ENCODE measurements at regions not wholly inside any gene's neighbourhood (a gene's known extent, or its start where the extent isn't known, plus 50 kb on each side); places are given as distances from the start of the nearest gene placed in this dataset.
"Not testable (repeated sequence)": the region's sequence is repeated elsewhere in the genome, so short reads cannot be mapped to it uniquely, and the experiment has no call there.

- no peak overlapping the region for H3K27ac ChIP-seq
- DNase-seq: no peak
- H3K27me3 ChIP-seq: no peaks in the 10 kb centered on the region
- H3K9me3 ChIP-seq: no peaks in the 10 kb centered on the region
- TF ChIP-seq CTCF (IDR thresholded peaks at IDR 0.05): no peak
- H3K9ac ChIP-seq (ENCODE audit: low read depth in 2 of 2, low read length in 2 of 2): no peak overlapping the region
- intact Hi-C loops (cut with DNase I): no loop called here
- H3K4me3 ChIP-seq: no peak overlapping the region
- no peaks in the 10 kb centered on the region for H3K36me3 ChIP-seq
- no peaks in the 10 kb centered on the region for H3K4me1 ChIP-seq
These were observed 76.2 kb upstream of the TOP3B start for GRCh38 chr22:22058633-22059290.

GRCh38 chr22:22057617-22058378 lies 75.2 kb upstream of the TOP3B start:
- no peak for TF ChIP-seq CTCF (IDR thresholded peaks at IDR 0.05)
- Histone ChIP-seq H3K27me3 (no peaks in the 10 kb centered on the region), H3K9me3 (no peaks in the 10 kb centered on the region), H3K27ac (no peak overlapping the region), H3K4me3 (no peak overlapping the region), H3K36me3 (no peaks in the 10 kb centered on the region), H3K9ac (ENCODE audit: low read depth in 2 of 2, low read length in 2 of 2) (no peak overlapping the region), H3K4me1 (no peaks in the 10 kb centered on the region)
- DNase-seq: no peak
- intact Hi-C loops (cut with DNase I): no loop called here

- H3K4me3 ChIP-seq; H3K9ac ChIP-seq (ENCODE audit: low read depth in 2 of 2, low read length in 2 of 2); DNase-seq; H3K27me3 ChIP-seq; H3K9me3 ChIP-seq; H3K4me1 ChIP-seq; intact Hi-C loops (cut with DNase I); H3K27ac ChIP-seq; H3K36me3 ChIP-seq: not testable (repeated sequence)
These were observed 74.4 kb upstream of the TOP3B start for GRCh38 chr22:22056809-22057594.

GRCh38 chr22:22052548-22053139 lies 70.1 kb upstream of the TOP3B start:
- H3K4me3 ChIP-seq; H3K27me3 ChIP-seq; DNase-seq; H3K9ac ChIP-seq (ENCODE audit: low read depth in 2 of 2, low read length in 2 of 2); H3K9me3 ChIP-seq; H3K36me3 ChIP-seq; H3K27ac ChIP-seq; intact Hi-C loops (cut with DNase I); H3K4me1 ChIP-seq: not testable (repeated sequence)

GRCh38 chr22:22051032-22051431 lies 68.4 kb upstream of the TOP3B start:
- intact Hi-C loops (cut with DNase I); H3K27me3 ChIP-seq; H3K9ac ChIP-seq (ENCODE audit: low read depth in 2 of 2, low read length in 2 of 2); H3K36me3 ChIP-seq; H3K27ac ChIP-seq; H3K9me3 ChIP-seq; H3K4me1 ChIP-seq; DNase-seq; H3K4me3 ChIP-seq: not testable (repeated sequence)

GRCh38 chr22:22050141-22050775 lies 67.7 kb upstream of the TOP3B start:
- Histone ChIP-seq H3K27ac (no peak overlapping the region), H3K4me1 (no peaks in the 10 kb centered on the region), H3K36me3 (no peaks in the 10 kb centered on the region), H3K9ac (ENCODE audit: low read depth in 2 of 2, low read length in 2 of 2) (no peak overlapping the region), H3K27me3 (no peaks in the 10 kb centered on the region), H3K9me3 (no peaks in the 10 kb centered on the region), H3K4me3 (no peak overlapping the region)
- no peak for TF ChIP-seq CTCF (IDR thresholded peaks at IDR 0.05)
- intact Hi-C loops (cut with DNase I): no loop called here
- no peak for DNase-seq

Measured in colonic mucosa (tissue), 4 donors.